NCI-H748 treated with DMSO at 0.1 percent for 48 hours (cell line): ENCODE measurements at regions not wholly inside any gene's neighbourhood (a gene's known extent, or its start where the extent isn't known, plus 50 kb on each side); places are given as distances from the start of the nearest gene placed in this dataset.
A peak's percentile ranks its signal among the peaks of the same experiment; 100 is the strongest.
"Not testable (repeated sequence)": the region's sequence is repeated elsewhere in the genome, so short reads cannot be mapped to it uniquely, and the experiment has no call there.

ENCODE experiments used
- DNase-seq: peaks from one replicate; lab custom pipeline; 2025; lab: John Stamatoyannopoulos, UW

GRCh38 chr18:39604836-39605235 is 2039.2 kb upstream of the CELF4 start:
- DNase-seq = no peak

GRCh38 chr18:39602131-39602530 is 2036.5 kb upstream of the CELF4 start:
- DNase-seq = no peak

DNA sequence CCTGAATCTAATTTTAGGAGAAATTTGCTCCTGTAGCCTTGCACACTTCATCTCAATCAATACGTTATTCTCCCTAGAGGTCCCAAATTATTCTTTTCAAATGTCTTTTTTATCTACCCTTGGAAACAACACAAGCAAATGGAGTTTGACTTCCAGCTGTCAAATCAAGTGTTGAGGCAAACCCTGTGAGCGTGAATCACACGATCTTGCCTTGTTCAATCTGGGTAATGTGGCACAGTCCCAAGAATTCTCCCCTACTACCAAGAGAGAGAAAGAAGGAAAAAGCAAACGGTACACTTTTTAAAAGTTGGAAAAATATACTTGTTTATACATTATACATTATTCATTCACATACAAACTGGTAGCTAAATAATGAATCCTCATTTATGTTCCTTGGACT is 2035.3 kb upstream of the CELF4 start:
- DNase-seq = no peak

DNA sequence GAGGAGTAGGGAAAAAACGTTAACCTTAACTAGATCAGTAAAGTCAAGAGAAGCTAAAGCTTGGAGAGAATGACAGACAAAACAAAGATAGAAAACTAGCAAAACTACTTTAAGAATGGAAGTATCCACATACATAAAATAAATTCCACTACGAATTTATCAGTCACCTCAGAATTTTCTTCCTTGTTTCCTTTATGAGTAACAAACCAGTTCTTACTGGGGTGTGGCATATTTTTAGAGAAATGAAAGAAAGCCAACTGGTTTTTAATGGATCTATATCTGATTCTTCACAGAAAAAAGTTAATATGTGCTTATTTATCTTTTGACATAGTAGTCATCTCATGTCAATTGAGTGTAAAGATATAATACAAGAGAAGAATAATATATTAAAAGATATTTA is 2033.7 kb upstream of the CELF4 start:
- DNase-seq = no peak

GRCh38 chr18:39596891-39597290 is 2031.3 kb upstream of the CELF4 start:
- no peak for DNase-seq

DNA sequence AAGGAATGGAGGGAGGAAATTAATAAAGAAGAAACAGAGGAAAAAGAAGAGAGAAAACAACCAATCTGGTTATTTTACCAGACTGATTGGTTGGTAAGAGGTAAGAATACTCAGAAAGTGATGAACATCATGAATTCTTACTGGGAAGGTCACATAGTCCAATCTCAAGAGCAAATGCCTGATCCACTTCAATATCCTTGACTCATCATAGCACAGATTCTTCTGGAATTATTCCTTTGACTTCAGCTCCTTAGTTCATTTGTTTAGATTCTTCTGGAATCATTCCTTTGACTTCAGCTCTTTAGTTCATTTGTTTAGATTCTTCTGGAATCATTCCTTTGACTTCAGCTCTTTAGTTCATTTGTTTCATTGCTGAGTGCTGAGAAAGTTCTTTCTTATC is 2030.6 kb upstream of the CELF4 start:
- no peak for DNase-seq

GRCh38 chr18:39594206-39594605 is 2028.6 kb upstream of the CELF4 start:
- no peak for DNase-seq

- no peak for DNase-seq
These were observed 2026.1 kb upstream of the CELF4 start for GRCh38 chr18:39591649-39592048.

- DNase-seq = no peak
These were observed 2023.9 kb upstream of the CELF4 start for GRCh38 chr18:39589496-39589895.

GRCh38 chr18:39587586-39587985 is 2022.0 kb upstream of the CELF4 start:
- DNase-seq = no peak

DNA sequence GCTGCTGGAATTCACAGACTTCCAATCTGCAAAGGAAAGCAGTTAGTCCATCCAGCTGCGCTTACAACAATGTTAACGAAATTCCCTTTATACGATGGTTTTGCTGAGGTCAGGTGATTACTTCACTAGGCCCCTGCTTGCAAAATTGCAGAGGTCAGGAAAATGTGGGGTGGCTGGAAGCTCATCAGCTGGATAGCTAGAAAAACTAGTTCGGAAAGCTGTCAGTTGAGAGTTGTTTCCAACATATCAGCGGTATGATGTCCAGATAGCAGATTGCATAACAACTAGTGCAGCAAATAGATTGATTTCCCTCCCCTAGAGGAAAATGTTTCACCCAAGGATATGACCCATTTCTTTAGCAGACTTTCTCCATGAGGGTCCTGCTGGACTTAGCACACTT is 2021.1 kb upstream of the CELF4 start:
- DNase-seq = no peak

DNA sequence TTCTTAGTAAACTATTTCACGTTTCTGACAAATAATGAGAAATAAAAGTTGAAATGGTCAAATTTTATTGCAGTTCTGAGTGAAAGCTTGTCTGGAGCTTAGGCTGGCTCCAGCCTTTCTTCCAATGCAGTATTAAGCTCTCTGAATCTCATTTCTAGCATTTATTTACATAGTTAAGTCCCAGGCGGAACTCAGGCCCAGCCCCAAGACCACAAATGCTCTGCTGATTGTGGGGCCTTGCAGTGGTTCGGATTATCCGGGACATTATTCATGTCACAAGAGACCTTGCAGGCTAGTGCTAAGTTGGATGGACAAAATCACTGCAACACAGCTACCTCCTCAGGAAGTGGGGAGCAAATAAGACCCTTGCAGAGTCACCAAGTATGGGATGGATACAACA is 2009.3 kb upstream of the CELF4 start:
- DNase-seq = no peak

DNA sequence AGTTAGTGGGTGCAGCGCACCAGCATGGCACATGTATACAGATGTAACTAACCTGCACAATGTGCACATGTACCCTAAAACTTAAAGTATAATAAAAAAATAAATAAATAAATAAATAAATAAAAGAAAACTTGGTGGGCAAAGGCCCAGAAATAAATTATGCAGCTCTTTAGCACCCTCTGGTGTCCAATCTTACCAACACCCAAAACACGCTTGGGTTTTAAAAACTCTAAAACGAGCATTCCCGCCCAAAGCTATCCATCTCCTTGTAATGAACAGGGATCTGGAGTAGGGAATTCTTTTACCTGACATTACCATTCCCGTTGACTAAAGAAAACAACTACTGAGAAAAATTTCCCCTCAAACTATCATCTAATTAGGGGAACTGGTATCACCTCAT is 2005.9 kb upstream of the CELF4 start:
- peak; percentile 20 for DNase-seq

DNA sequence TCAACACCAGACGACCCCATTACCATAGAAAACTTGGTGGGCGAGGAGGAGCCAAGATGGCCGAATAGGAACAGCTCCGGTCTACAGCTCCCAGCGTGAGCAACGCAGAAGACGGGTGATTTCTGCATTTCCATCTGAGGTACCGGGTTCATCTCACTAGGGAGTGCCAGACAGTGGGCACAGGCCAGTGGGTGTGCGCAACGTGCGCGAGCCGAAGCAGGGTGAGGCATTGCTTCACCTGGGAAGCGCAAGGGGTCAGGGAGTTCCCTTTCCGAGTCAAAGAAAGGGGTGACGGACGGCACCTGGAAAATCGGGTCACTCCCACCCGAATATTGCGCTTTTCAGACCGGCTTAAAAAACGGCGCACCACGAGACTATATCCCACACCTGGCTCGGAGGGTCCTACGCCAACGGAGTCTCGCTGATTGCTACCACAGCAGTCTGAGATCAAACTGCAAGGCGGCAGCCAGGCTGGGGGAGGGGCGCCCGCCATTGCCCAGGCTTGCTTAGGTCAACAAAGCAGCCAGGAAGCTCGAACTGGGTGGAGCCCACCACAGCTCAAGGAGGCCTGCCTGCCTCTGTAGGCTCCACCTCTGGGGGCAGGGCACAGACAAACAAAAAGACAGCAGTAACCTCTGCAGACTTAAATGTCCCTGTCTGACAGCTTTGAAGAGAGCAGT is 2000.1 kb upstream of the CELF4 start:
- DNase-seq = not testable (repeated sequence)

- peak; percentile 78 for DNase-seq
These were observed 1999.1 kb upstream of the CELF4 start for GRCh38 chr18:39564716-39565115.

DNA sequence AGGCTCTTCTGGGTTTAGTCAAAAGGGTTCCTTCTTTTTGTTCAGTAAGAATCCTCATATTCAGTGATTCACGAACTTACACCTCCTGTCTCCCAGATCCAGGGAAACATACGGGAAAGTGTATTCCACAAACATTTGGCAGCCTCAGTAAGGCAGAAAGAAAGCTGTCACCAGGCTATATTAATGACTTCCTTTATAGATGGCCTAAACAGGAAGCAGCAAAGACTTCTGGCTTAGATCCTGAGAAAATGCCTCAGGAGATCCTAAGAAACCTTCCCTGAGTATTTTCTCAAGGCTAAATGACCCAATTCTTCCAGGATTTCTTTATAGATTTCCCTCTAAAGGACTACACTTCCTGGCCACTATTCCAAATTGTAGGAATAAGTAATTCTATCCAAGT is 1995.5 kb upstream of the CELF4 start:
- DNase-seq = no peak

DNA sequence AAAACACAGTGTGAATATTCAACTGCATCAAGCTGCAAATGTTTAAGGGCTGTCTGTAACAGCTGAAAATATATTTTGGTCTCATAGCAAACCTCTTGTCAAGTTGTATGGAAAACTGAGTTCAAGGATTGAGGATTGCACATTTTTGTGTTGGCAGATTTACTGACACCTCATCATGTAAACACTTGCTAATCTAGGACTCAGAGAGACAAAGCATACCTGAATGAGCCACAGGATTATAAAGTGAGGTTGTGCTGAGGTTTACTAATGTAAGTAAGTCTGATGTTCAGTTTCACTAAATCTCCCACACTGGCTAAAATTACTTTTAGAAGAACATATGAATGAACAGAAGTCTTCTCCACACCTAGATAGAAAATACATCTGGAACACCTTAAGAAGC is 1993.1 kb upstream of the CELF4 start:
- DNase-seq = no peak

DNA sequence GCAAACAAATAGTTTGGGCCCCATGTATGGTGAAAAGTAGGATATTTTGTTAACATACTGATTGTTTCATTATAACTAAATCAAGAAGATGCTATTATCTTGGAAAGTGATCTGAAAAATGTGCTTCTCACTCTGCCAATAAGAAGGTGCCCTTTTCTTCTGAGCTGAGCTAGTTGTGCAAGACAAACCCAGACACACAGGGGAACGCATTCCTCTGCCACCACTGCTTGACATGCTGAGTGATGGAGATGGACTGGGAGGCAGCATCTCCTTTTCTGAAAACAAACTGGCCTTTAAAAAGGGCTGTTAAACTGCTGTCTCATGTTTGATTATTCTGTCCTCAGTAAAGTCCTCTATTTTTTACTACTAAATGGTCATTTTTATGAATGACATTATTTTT is 1989.9 kb upstream of the CELF4 start:
- DNase-seq = no peak

DNA sequence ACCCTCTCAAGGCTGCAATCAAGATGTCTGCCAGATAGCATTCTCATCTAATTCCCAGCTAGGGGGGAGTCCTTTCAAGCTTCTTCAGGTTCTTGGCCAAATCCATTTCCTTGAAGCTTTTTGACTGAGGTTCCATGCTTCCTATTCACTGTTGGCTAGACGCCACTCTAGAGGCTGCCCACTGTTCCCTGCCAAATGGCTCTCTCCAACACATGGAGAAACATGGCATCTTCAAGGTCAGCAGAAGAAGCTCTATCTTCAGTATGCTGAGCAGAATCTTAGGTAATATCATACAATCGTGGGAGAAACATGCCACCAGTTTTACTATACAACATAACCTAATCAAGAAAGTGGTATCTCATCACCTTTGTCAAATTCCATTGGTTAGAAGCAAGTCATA is 1985.1 kb upstream of the CELF4 start:
- no peak for DNase-seq

DNA sequence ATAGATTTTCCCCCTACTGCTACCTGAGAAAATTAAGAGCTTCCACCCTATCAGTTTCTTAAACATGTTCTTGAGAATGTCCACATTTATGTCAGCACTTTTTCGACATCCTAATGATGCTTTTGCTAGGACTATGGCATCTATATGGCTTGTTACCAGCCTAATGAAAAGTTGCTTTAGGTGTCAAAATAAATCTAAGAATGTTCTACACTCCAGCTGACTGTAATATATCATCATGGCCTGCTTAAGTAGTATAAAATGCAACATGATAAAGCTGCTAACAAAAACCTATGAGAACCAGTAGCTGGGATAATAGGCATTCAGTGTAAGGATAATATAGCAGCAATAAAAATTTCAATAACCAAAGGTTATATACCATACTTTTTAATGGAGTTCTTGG is 1983.5 kb upstream of the CELF4 start:
- no peak for DNase-seq

DNA sequence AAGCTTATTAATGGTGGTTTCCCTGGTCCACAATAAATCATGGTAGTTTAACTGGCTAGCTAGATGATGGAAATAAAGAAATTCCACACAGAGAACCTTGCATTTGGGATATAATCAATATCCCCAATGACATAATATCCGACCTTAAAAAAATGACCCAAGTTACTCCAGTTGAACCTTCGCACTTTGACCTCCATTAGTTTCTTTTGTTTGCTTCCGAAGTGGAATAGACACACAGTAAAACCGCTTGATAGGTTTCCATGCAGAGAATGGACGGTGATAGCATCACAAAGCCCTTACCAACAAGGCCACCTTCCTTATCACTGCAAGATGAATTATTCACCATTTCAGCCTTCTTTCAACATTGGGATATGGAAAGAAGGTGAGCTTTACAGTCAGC is 1966.1 kb upstream of the CELF4 start:
- no peak for DNase-seq

- DNase-seq = no peak
These were observed 1963.8 kb upstream of the CELF4 start for GRCh38 chr18:39529358-39529757.

GRCh38 chr18:39527465-39527864 is 1961.9 kb upstream of the CELF4 start:
- no peak for DNase-seq

- no peak for DNase-seq
These were observed 1958.8 kb upstream of the CELF4 start for GRCh38 chr18:39524370-39524769.

GRCh38 chr18:39523281-39523680 is 1957.7 kb upstream of the CELF4 start:
- DNase-seq = no peak
